ENCODE measurements at regions not wholly inside any gene's neighbourhood (a gene's known extent, or its start where the extent isn't known, plus 50 kb on each side); places are given as distances from the start of the nearest gene placed in this dataset.

- TF ChIP-seq RAD21 (conservative IDR thresholded peaks at IDR 0.05 in 1 of 2, IDR thresholded peaks at IDR 0.05 in 1 of 2) (no peak), CTCF (IDR thresholded peaks at IDR 0.05) (no peak), EP300 (IDR thresholded peaks at IDR 0.05) (no peak)
These were observed 74.7 kb upstream of the OLFM3 start for GRCh38 chr1:102071451-102071850.
